ENCODE measurements at regions not wholly inside any gene's neighbourhood (a gene's known extent, or its start where the extent isn't known, plus 50 kb on each side); places are given as distances from the start of the nearest gene placed in this dataset.

GRCh38 chr5:105752801-105753200 lies 1917.9 kb downstream of the EFNA5 start:
- TF ChIP-seq Cebpa-rat (IDR thresholded peaks at IDR 0.05): no peak
- Histone ChIP-seq H3K4me1 (no peaks in the 10 kb centered on the region), H3K27me3 (no peaks in the 10 kb centered on the region), H3K9me3 (no peaks in the 10 kb centered on the region), H4K20me1 (no peaks in the 10 kb centered on the region), H3K4me2 (no peak overlapping the region), H3K36me3 (no peaks in the 10 kb centered on the region), H3K27ac (no peak overlapping the region), H3K4me3 (no peak overlapping the region), H3K9ac (no peak overlapping the region)

- no peak for TF ChIP-seq Cebpa-rat (IDR thresholded peaks at IDR 0.05)
- no peaks in the 10 kb centered on the region for H3K36me3 ChIP-seq
- H4K20me1 ChIP-seq: no peaks in the 10 kb centered on the region
- H3K27ac ChIP-seq: no peak overlapping the region
- H3K9ac ChIP-seq: no peak overlapping the region
- no peak overlapping the region for H3K4me2 ChIP-seq
- H3K27me3 ChIP-seq: no peaks in the 10 kb centered on the region
- no peaks in the 10 kb centered on the region for H3K9me3 ChIP-seq
- no peaks in the 10 kb centered on the region for H3K4me1 ChIP-seq
- no peak overlapping the region for H3K4me3 ChIP-seq
These were observed 1918.8 kb downstream of the EFNA5 start for GRCh38 chr5:105751908-105752307.

- H3K4me1 ChIP-seq: no peaks in the 10 kb centered on the region
- no peaks in the 10 kb centered on the region for H4K20me1 ChIP-seq
- no peaks in the 10 kb centered on the region for H3K36me3 ChIP-seq
- no peak overlapping the region for H3K27ac ChIP-seq
- H3K9ac ChIP-seq: no peak overlapping the region
- H3K4me3 ChIP-seq: no peak overlapping the region
- H3K9me3 ChIP-seq: no peaks in the 10 kb centered on the region
- H3K4me2 ChIP-seq: no peak overlapping the region
- H3K27me3 ChIP-seq: no peaks in the 10 kb centered on the region
- no peak for TF ChIP-seq Cebpa-rat (IDR thresholded peaks at IDR 0.05)
These were observed 1925.6 kb downstream of the EFNA5 start for GRCh38 chr5:105745111-105745510.

- Histone ChIP-seq H3K27me3 (no peaks in the 10 kb centered on the region), H4K20me1 (no peaks in the 10 kb centered on the region), H3K4me2 (no peak overlapping the region), H3K4me3 (no peak overlapping the region), H3K9ac (no peak overlapping the region), H3K36me3 (no peaks in the 10 kb centered on the region), H3K9me3 (no peaks in the 10 kb centered on the region), H3K4me1 (no peaks in the 10 kb centered on the region), H3K27ac (no peak overlapping the region)
- no peak for TF ChIP-seq Cebpa-rat (IDR thresholded peaks at IDR 0.05)
These were observed 1930.5 kb downstream of the EFNA5 start for GRCh38 chr5:105740242-105740641.

GRCh38 chr5:105739732-105740131 lies 1931.0 kb downstream of the EFNA5 start:
- Histone ChIP-seq H4K20me1 (no peaks in the 10 kb centered on the region), H3K36me3 (no peaks in the 10 kb centered on the region), H3K4me3 (no peak overlapping the region), H3K4me1 (no peaks in the 10 kb centered on the region), H3K9me3 (no peaks in the 10 kb centered on the region), H3K27ac (no peak overlapping the region), H3K27me3 (no peaks in the 10 kb centered on the region), H3K4me2 (no peak overlapping the region), H3K9ac (no peak overlapping the region)
- TF ChIP-seq Cebpa-rat (IDR thresholded peaks at IDR 0.05): no peak

GRCh38 chr5:105735704-105736103 lies 1935.0 kb downstream of the EFNA5 start:
- Histone ChIP-seq H3K27me3 (no peaks in the 10 kb centered on the region), H3K27ac (no peak overlapping the region), H3K4me2 (no peak overlapping the region), H3K36me3 (no peaks in the 10 kb centered on the region), H3K9me3 (no peaks in the 10 kb centered on the region), H4K20me1 (no peaks in the 10 kb centered on the region), H3K9ac (no peak overlapping the region), H3K4me3 (no peak overlapping the region), H3K4me1 (no peaks in the 10 kb centered on the region)
- no peak for TF ChIP-seq Cebpa-rat (IDR thresholded peaks at IDR 0.05)

- Histone ChIP-seq H3K4me2 (no peak overlapping the region), H3K27me3 (no peaks in the 10 kb centered on the region), H3K9ac (no peak overlapping the region), H3K9me3 (no peaks in the 10 kb centered on the region), H3K4me3 (no peak overlapping the region), H4K20me1 (no peaks in the 10 kb centered on the region), H3K4me1 (no peaks in the 10 kb centered on the region), H3K27ac (no peak overlapping the region), H3K36me3 (no peaks in the 10 kb centered on the region)
- TF ChIP-seq Cebpa-rat (IDR thresholded peaks at IDR 0.05): no peak
These were observed 1939.8 kb downstream of the EFNA5 start for GRCh38 chr5:105730982-105731381.

GRCh38 chr5:105726093-105726492 lies 1944.6 kb downstream of the EFNA5 start:
- Histone ChIP-seq H3K27me3 (no peaks in the 10 kb centered on the region), H3K4me2 (no peak overlapping the region), H3K9ac (no peak overlapping the region), H4K20me1 (no peaks in the 10 kb centered on the region), H3K27ac (no peak overlapping the region), H3K9me3 (no peaks in the 10 kb centered on the region), H3K36me3 (no peaks in the 10 kb centered on the region), H3K4me3 (no peak overlapping the region), H3K4me1 (no peaks in the 10 kb centered on the region)
- no peak for TF ChIP-seq Cebpa-rat (IDR thresholded peaks at IDR 0.05)

GRCh38 chr5:105708442-105708841 lies 1962.3 kb downstream of the EFNA5 start:
- Histone ChIP-seq H4K20me1 (no peaks in the 10 kb centered on the region), H3K4me1 (no peaks in the 10 kb centered on the region), H3K9ac (no peak overlapping the region), H3K4me2 (no peak overlapping the region), H3K36me3 (no peaks in the 10 kb centered on the region), H3K4me3 (no peak overlapping the region), H3K27ac (no peak overlapping the region), H3K27me3 (no peaks in the 10 kb centered on the region), H3K9me3 (0 out of 2 replicates have a peak, but pooled peaks cover 7% of the 10 kb centered on the region)
- no peak for TF ChIP-seq Cebpa-rat (IDR thresholded peaks at IDR 0.05)

GRCh38 chr5:105702323-105702722 lies 1968.4 kb downstream of the EFNA5 start:
- H3K4me3 ChIP-seq: no peak overlapping the region
- H4K20me1 ChIP-seq: no peaks in the 10 kb centered on the region
- TF ChIP-seq Cebpa-rat (IDR thresholded peaks at IDR 0.05): no peak

GRCh38 chr5:105696440-105696839 lies 1974.3 kb downstream of the EFNA5 start:
- no peaks in the 10 kb centered on the region for H3K36me3 ChIP-seq
- no peaks in the 10 kb centered on the region for H4K20me1 ChIP-seq
- no peak overlapping the region for H3K4me2 ChIP-seq
- H3K27ac ChIP-seq: no peak overlapping the region
- H3K9me3 ChIP-seq: peaks cover 18% of the 10 kb centered on the region
- H3K9ac ChIP-seq: no peak overlapping the region
- no peak overlapping the region for H3K4me3 ChIP-seq
- H3K27me3 ChIP-seq: no peaks in the 10 kb centered on the region
- H3K4me1 ChIP-seq: peaks cover 5% of the 10 kb centered on the region; the same call in 1 of the 2 replicates
- no peak for TF ChIP-seq Cebpa-rat (IDR thresholded peaks at IDR 0.05)

More at GRCh38 chr5:105702323-105702722, 1968.4 kb downstream of the EFNA5 start:
- Histone ChIP-seq H3K4me1 (peaks cover 5% of the 10 kb centered on the region; the same call in 1 of the 2 replicates), H3K27ac (no peak overlapping the region), H3K36me3 (no peaks in the 10 kb centered on the region), H3K9ac (no peak overlapping the region), H3K4me2 (no peak overlapping the region), H3K9me3 (peaks cover 33% of the 10 kb centered on the region), H3K27me3 (no peaks in the 10 kb centered on the region)
